ENCODE measurements at regions not wholly inside any gene's neighbourhood (a gene's known extent, or its start where the extent isn't known, plus 50 kb on each side); places are given as distances from the start of the nearest gene placed in this dataset.

GRCh38 chr3:182216311-182216970 is 504.7 kb downstream of the SOX2 start:
- no peaks in the 10 kb centered on the region for H3K27me3 ChIP-seq (ENCODE audit: insufficient read depth, poor library complexity, severe bottlenecking)
- no peak overlapping the region for H3K4me3 ChIP-seq (replicated peaks; ENCODE audit: insufficient read depth, low read length)
- no peak overlapping the region for H3K27ac ChIP-seq (replicated peaks)
- no peak for DNase-seq (ENCODE audit: low read depth in 1 of 2, low spot score in 1 of 2)
- no peak for TF ChIP-seq POLR2AphosphoS5 (IDR thresholded peaks at IDR 0.05; ENCODE audit: low read depth)

DNA sequence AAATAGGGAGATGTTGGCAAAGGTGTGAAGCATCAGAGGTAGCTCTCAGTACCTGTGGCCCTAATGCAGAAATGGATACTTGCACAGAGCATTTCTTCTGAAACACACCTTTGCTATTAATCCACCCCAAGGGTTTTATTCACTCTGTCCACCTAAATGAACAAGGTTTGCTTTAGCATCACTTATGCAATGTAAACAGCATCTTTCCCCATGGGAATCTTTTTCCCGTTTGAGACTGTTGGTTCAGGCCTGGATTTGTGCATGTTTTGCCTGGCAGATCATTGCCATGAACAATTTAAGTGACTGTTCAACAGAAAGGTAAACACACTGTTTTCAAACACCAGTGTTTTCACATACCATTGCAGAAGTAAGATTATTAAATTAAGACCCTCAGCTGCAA is 508.3 kb downstream of the SOX2 start:
- no peak for TF ChIP-seq POLR2AphosphoS5 (IDR thresholded peaks at IDR 0.05; ENCODE audit: low read depth)
- TF ChIP-seq, protein P1, sequence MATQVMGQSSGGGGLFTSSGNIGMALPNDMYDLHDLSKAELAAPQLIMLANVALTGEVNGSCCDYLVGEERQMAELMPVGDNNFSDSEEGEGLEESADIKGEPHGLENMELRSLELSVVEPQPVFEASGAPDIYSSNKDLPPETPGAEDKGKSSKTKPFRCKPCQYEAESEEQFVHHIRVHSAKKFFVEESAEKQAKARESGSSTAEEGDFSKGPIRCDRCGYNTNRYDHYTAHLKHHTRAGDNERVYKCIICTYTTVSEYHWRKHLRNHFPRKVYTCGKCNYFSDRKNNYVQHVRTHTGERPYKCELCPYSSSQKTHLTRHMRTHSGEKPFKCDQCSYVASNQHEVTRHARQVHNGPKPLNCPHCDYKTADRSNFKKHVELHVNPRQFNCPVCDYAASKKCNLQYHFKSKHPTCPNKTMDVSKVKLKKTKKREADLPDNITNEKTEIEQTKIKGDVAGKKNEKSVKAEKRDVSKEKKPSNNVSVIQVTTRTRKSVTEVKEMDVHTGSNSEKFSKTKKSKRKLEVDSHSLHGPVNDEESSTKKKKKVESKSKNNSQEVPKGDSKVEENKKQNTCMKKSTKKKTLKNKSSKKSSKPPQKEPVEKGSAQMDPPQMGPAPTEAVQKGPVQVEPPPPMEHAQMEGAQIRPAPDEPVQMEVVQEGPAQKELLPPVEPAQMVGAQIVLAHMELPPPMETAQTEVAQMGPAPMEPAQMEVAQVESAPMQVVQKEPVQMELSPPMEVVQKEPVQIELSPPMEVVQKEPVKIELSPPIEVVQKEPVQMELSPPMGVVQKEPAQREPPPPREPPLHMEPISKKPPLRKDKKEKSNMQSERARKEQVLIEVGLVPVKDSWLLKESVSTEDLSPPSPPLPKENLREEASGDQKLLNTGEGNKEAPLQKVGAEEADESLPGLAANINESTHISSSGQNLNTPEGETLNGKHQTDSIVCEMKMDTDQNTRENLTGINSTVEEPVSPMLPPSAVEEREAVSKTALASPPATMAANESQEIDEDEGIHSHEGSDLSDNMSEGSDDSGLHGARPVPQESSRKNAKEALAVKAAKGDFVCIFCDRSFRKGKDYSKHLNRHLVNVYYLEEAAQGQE (IDR thresholded peaks at IDR 0.05; ENCODE audit: insufficient replicate concordance, low read depth): no peak
- TF ChIP-seq GABPA (IDR thresholded peaks at IDR 0.05; ENCODE audit: low read depth): no peak
- TF ChIP-seq, protein P2, sequence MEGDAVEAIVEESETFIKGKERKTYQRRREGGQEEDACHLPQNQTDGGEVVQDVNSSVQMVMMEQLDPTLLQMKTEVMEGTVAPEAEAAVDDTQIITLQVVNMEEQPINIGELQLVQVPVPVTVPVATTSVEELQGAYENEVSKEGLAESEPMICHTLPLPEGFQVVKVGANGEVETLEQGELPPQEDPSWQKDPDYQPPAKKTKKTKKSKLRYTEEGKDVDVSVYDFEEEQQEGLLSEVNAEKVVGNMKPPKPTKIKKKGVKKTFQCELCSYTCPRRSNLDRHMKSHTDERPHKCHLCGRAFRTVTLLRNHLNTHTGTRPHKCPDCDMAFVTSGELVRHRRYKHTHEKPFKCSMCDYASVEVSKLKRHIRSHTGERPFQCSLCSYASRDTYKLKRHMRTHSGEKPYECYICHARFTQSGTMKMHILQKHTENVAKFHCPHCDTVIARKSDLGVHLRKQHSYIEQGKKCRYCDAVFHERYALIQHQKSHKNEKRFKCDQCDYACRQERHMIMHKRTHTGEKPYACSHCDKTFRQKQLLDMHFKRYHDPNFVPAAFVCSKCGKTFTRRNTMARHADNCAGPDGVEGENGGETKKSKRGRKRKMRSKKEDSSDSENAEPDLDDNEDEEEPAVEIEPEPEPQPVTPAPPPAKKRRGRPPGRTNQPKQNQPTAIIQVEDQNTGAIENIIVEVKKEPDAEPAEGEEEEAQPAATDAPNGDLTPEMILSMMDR (IDR thresholded peaks at IDR 0.05; ENCODE audit: insufficient read depth, low read length): no peak
- no peak for TF ChIP-seq SPI1 (IDR thresholded peaks at IDR 0.05; ENCODE audit: borderline replicate concordance, low read depth)
- H3K4me3 ChIP-seq (replicated peaks; ENCODE audit: insufficient read depth, low read length): no peak overlapping the region
- H3K27me3 ChIP-seq (ENCODE audit: insufficient read depth, poor library complexity, severe bottlenecking): no peaks in the 10 kb centered on the region
- no peak overlapping the region for H3K27ac ChIP-seq (replicated peaks)
- DNase-seq (ENCODE audit: low read depth in 1 of 2, low spot score in 1 of 2): no peak

DNA sequence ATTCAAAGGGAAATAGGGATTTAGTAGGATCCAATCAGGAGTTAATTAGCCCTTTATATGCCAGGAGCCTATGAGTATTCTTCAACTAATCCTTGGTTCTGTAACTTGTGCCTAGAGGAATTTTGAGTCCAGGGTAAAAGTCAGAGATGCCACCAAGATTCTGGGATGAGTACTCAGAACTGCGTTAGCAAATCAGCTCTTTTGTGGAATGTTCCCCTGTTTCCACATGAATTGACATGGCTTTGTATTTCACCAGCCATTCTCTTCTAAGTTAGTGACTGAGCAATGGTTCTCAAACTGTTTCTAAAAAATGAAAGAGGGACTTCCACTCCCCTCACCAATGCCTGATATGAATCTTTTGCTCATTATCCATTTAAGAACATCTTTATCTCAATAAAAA is 508.7 kb downstream of the SOX2 start:
- H3K27me3 ChIP-seq (ENCODE audit: insufficient read depth, poor library complexity, severe bottlenecking): no peaks in the 10 kb centered on the region
- no peak overlapping the region for H3K4me3 ChIP-seq (replicated peaks; ENCODE audit: insufficient read depth, low read length)
- DNase-seq (ENCODE audit: low read depth in 1 of 2, low spot score in 1 of 2): no peak
- no peak overlapping the region for H3K27ac ChIP-seq (replicated peaks)
- no peak for TF ChIP-seq POLR2AphosphoS5 (IDR thresholded peaks at IDR 0.05; ENCODE audit: low read depth)
- TF ChIP-seq, protein P2 (IDR thresholded peaks at IDR 0.05; ENCODE audit: insufficient read depth, low read length): no peak
- TF ChIP-seq, protein P1 (IDR thresholded peaks at IDR 0.05; ENCODE audit: insufficient replicate concordance, low read depth): no peak
- no peak for TF ChIP-seq GABPA (IDR thresholded peaks at IDR 0.05; ENCODE audit: low read depth)
- TF ChIP-seq SPI1 (IDR thresholded peaks at IDR 0.05; ENCODE audit: borderline replicate concordance, low read depth): no peak

DNA sequence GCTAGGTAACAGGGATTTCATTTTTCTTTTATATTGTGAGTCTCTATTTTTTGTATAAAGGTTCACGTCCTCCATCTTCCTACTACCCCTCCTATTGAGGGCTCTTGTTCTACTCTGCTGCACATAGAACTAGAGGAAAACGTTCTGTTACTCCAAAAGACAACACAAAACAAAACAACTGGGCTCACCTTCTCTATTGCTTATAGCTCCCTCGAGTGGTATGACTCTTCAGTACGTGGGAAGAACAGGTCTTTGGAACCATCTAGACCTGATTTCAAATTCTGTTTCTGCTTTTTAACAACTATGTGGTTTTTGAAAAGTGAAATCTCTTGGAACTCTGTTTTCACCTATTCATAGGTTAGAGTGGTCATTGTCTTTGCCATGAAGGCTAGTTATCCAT is 515.3 kb downstream of the SOX2 start:
- TF ChIP-seq GABPA (IDR thresholded peaks at IDR 0.05; ENCODE audit: low read depth): no peak
- Histone ChIP-seq H3K27ac (replicated peaks) (no peak overlapping the region), H3K4me3 (replicated peaks; ENCODE audit: insufficient read depth, low read length) (no peak overlapping the region), H3K27me3 (ENCODE audit: insufficient read depth, poor library complexity, severe bottlenecking) (no peaks in the 10 kb centered on the region)
- no peak for DNase-seq (ENCODE audit: low read depth in 1 of 2, low spot score in 1 of 2)

DNA sequence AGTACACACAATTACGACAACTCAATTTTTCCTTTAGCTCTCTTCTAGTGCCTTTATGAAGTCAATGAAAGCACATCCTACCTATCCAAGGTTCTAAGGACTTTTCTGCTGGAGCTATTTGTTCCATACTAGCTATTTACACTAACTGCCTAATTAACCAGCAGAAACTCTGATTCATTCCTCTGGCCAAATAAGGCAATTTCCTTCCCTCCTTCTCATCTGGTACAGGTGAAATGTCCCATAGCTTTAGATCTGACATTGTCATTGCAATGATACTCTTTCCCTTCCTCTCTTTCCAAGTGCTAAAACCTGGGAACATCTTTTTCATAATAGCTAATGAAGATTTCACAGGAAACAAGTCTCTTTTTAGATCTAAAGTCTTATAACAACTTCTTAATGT is 521.7 kb downstream of the SOX2 start:
- no peak overlapping the region for H3K4me3 ChIP-seq (replicated peaks; ENCODE audit: insufficient read depth, low read length)
- no peak overlapping the region for H3K27ac ChIP-seq (replicated peaks)
- H3K27me3 ChIP-seq (ENCODE audit: insufficient read depth, poor library complexity, severe bottlenecking): peaks cover 2% of the 10 kb centered on the region
- TF ChIP-seq, protein P2 (IDR thresholded peaks at IDR 0.05; ENCODE audit: insufficient read depth, low read length): no peak
- no peak for TF ChIP-seq SPI1 (IDR thresholded peaks at IDR 0.05; ENCODE audit: borderline replicate concordance, low read depth)
- TF ChIP-seq, protein P1 (IDR thresholded peaks at IDR 0.05; ENCODE audit: insufficient replicate concordance, low read depth): no peak
- no peak for TF ChIP-seq GABPA (IDR thresholded peaks at IDR 0.05; ENCODE audit: low read depth)
- TF ChIP-seq POLR2AphosphoS5 (IDR thresholded peaks at IDR 0.05; ENCODE audit: low read depth): no peak
- no peak for DNase-seq (ENCODE audit: low read depth in 1 of 2, low spot score in 1 of 2)

Data from HL-60 (cell line).